Natural killer cell (primary cell): ENCODE measurements at regions not wholly inside any gene's neighbourhood (a gene's known extent, or its start where the extent isn't known, plus 50 kb on each side); places are given as distances from the start of the nearest gene placed in this dataset.

Source experiments
- ATAC-seq, 3 donors: fragments of 150-1000 bp in 2 of 3; fragments of 200-7000 bp in 1 of 3; cut with Tn5 transposase; 1 replicate in 1 of 3; 2 replicates in 2 of 3; pipeline ENCODE4 v1.10.0; 2021; ENCODE audit warnings: mild to moderate bottlenecking in 2 of 3, moderate library complexity in 2 of 3
- DNase-seq, 2 donors: peaks; one replicate each; pipeline versions ENCODE4 v3.0.0 to v3.0.0-alpha.2; 2013 to 2021; ENCODE audit warnings: mixed read lengths in 1 of 2
- H3K27ac ChIP-seq: one replicate; pipeline ENCODE4 v1.5.1; 2013; ENCODE audit warnings: mild to moderate bottlenecking, low read length
- H3K27me3 ChIP-seq: one replicate; pipeline ENCODE4 v1.6.1; 2013; ENCODE audit warnings: low read length; ENCODE audit not compliant: control insufficient read depth, insufficient read depth
- H3K36me3 ChIP-seq: one replicate; pipeline ENCODE4 v1.6.1; 2013; ENCODE audit warnings: low read length; ENCODE audit not compliant: control insufficient read depth, insufficient read depth
- H3K4me1 ChIP-seq: one replicate; pipeline ENCODE4 v1.6.1; 2013; ENCODE audit warnings: low read length; ENCODE audit not compliant: control insufficient read depth, insufficient read depth
- H3K4me3 ChIP-seq: one replicate; pipeline ENCODE4 v1.5.1; 2013; ENCODE audit warnings: low read length
- H3K9me3 ChIP-seq: one replicate; pipeline ENCODE4 v1.6.1; 2013; ENCODE audit warnings: low read length; ENCODE audit not compliant: control insufficient read depth, insufficient read depth
- H3K27ac Mint-ChIP-seq, 2 donors: one replicate each; pipeline ENCODE4 v1.8.0; 2022; ENCODE audit warnings: mild to moderate bottlenecking in 2 of 2, mixed read lengths in 2 of 2, moderate library complexity in 1 of 2
- H3K27me3 Mint-ChIP-seq, 2 donors: one replicate each; pipeline ENCODE4 v1.8.0; 2022; ENCODE audit warnings: low read depth in 2 of 2, mixed read lengths in 2 of 2
- H3K36me3 Mint-ChIP-seq: one replicate; pipeline ENCODE4 v1.8.0; 2022; ENCODE audit warnings: mixed read lengths
- H3K4me1 Mint-ChIP-seq, 2 donors: one replicate each; pipeline ENCODE4 v1.8.0; 2022; ENCODE audit warnings: mixed read lengths in 2 of 2
- H3K4me3 Mint-ChIP-seq: one replicate; pipeline ENCODE4 v1.8.0; 2022; ENCODE audit warnings: mild to moderate bottlenecking, moderate library complexity, mixed read lengths
- H3K9me3 Mint-ChIP-seq, 2 donors: one replicate each; pipeline ENCODE4 v1.8.0; 2022; ENCODE audit warnings: mixed read lengths in 2 of 2
- WGBS: methylation state at CpG from one replicate; pipeline ENCODE4 v1.1.7; 2013; ENCODE audit warnings: missing lambda C conversion rate; ENCODE audit not compliant: insufficient coverage; 5-methylcytosine and 5-hydroxymethylcytosine counted together
- intact Hi-C: fragments of 100-400 bp; cut with micrococcal nuclease; formaldehyde crosslinking; loops from one replicate; pipeline ENCODE4 v1.14.2; 2022
- TF ChIP-seq, protein P1 (sequence below): fragments of 200-600 bp; IDR thresholded peaks from one replicate; pipeline ENCODE4 v1.8.0; 2022; ENCODE audit warnings: antibody characterized with exemption

DNA sequence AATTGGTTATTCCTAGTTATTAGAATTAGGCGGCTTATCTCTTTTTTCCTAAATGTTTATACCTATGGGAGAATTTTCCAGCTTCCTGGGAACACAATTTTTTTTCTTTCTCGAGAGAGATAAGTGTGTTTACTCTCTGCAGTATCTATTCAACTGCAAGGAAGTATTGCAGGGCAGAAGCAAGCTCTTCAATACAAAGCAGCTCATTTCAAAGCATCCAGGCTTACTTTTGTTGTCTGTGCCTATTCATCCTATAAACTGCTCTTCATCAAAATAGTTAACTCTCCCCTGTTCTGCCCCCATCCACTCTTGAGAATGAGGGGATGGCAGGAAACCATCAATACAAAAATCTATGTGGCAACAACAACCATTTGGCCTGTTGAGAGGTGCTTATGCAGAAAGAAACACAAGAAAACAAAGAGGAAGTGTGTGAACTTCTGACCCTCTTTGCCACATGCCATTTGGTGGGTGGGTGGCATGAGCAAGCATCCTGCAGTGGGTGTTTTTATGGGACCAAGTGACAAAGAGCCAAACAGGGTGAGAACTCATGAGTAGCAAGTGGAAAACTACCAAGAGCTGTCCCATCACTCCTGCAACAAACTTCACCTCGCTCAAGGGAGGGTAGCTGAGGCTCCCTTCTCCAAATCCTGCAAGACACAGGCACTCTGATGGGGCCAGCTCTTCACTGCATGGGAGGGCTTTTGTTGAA is 50.6 kb upstream of the MRPS6 start:
- intact Hi-C loops: loop anchor here (1.0 to 5.0 kb wide), 7 partner anchors 14 to 1025 kb away; partner anchors contain the start of gene RUNX1
- Histone ChIP-seq H3K9me3 (peaks cover 4% of the 10 kb centered on the region), H3K4me3 (no peak overlapping the region), H3K36me3 (no peaks in the 10 kb centered on the region), H3K27me3 (no peaks in the 10 kb centered on the region), H3K4me1 (peaks cover 62% of the 10 kb centered on the region), H3K27ac (peak overlapping the region; percentile 73)
- no peaks in the 10 kb centered on the region for H3K27me3 Mint-ChIP-seq
- peak; percentile 49 to 58 (median 53) for ATAC-seq
- peak; percentile 48 to 51 for DNase-seq
- no peaks in the 10 kb centered on the region for H3K36me3 Mint-ChIP-seq
- no peaks in the 10 kb centered on the region for H3K9me3 Mint-ChIP-seq
- TF ChIP-seq, protein P1, sequence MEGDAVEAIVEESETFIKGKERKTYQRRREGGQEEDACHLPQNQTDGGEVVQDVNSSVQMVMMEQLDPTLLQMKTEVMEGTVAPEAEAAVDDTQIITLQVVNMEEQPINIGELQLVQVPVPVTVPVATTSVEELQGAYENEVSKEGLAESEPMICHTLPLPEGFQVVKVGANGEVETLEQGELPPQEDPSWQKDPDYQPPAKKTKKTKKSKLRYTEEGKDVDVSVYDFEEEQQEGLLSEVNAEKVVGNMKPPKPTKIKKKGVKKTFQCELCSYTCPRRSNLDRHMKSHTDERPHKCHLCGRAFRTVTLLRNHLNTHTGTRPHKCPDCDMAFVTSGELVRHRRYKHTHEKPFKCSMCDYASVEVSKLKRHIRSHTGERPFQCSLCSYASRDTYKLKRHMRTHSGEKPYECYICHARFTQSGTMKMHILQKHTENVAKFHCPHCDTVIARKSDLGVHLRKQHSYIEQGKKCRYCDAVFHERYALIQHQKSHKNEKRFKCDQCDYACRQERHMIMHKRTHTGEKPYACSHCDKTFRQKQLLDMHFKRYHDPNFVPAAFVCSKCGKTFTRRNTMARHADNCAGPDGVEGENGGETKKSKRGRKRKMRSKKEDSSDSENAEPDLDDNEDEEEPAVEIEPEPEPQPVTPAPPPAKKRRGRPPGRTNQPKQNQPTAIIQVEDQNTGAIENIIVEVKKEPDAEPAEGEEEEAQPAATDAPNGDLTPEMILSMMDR: no peak
- 11% methylated on average over 2 of the region's 3 CpGs for WGBS
- H3K27ac Mint-ChIP-seq: no peak overlapping the region
- no peak overlapping the region for H3K4me3 Mint-ChIP-seq
- peaks cover 0 to 33% of the 10 kb centered on the region in 2 donors for H3K4me1 Mint-ChIP-seq

DNA sequence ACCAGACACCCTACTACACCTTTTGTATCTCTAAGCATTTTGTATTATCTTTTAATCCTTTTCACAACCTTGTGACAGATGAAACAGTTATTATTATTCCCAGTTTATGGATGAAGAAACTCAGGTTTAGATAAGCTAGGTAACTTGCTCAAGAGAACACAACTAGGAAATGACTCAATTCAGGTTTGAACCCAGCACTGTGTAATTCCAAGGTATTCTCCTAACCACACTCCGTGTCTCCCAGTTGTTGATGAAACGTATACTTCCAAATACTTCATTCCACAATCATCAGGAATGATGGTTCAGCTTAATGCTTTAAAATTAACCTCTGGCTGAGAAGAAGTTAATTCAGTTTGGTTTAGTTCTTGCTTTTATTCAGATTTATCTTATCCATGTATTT is 51.7 kb upstream of the MRPS6 start:
- Mint-ChIP-seq H3K27ac (no peak overlapping the region), H3K36me3 (no peaks in the 10 kb centered on the region), H3K27me3 (no peaks in the 10 kb centered on the region), H3K4me1 (peaks cover 0 to 44% of the 10 kb centered on the region in 2 donors), H3K4me3 (no peak overlapping the region), H3K9me3 (no peaks in the 10 kb centered on the region)
- ATAC-seq (no peak), DNase-seq (no peak)
- peaks cover 4% of the 10 kb centered on the region for H3K9me3 ChIP-seq
- peaks cover 63% of the 10 kb centered on the region for H3K4me1 ChIP-seq
- no peaks in the 10 kb centered on the region for H3K36me3 ChIP-seq
- H3K4me3 ChIP-seq: no peak overlapping the region
- H3K27ac ChIP-seq: peak overlapping the region; percentile 73
- WGBS: 100% methylated on average over 1 of the region's 2 CpGs
- TF ChIP-seq, protein P1: no peak
- intact Hi-C loops: loop anchor here (2.0 to 5.0 kb wide), 6 partner anchors 13 to 1026 kb away; partner anchors contain the start of gene RUNX1
- H3K27me3 ChIP-seq: no peaks in the 10 kb centered on the region

DNA sequence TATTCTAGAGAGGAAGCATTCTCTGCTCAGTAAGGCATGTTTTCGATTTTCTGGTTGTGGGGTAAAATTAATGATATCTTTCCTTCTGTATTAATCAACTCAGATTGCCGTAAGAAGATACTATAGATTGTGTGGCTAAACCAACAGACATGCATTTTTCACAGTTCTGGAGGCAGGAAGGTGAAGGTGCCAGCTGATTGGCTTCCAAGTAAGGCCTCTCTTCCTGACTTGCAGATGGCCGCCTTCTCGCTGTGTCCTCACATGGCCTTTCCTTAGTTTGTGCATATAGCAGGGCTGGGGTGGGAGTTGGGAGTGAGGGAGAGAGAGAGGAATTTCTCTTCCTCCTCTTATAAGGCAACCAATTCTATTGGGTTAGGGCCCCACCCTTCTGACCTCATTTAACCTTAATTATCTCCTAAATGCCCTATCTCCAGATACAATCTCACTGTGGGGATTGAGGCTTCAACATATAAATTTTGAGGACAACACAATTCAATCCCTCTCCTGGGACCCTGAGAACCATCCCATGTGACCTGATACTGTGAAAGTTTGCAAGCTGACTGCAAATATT is 52.3 kb upstream of the MRPS6 start:
- 80% methylated on average over 2 of the region's 4 CpGs for WGBS
- Mint-ChIP-seq H3K4me1 (peaks cover 0 to 45% of the 10 kb centered on the region in 2 donors), H3K27ac (no peak overlapping the region), H3K27me3 (no peaks in the 10 kb centered on the region), H3K9me3 (no peaks in the 10 kb centered on the region), H3K36me3 (no peaks in the 10 kb centered on the region), H3K4me3 (no peak overlapping the region)
- Histone ChIP-seq H3K4me1 (peaks cover 63% of the 10 kb centered on the region), H3K27me3 (no peaks in the 10 kb centered on the region), H3K27ac (peak overlapping the region; percentile 44), H3K36me3 (no peaks in the 10 kb centered on the region), H3K9me3 (peaks cover 4% of the 10 kb centered on the region), H3K4me3 (no peak overlapping the region)
- intact Hi-C loops: loop anchor here (5.0 kb wide), 3 partner anchors 176 to 1026 kb away; partner anchors contain the start of gene RUNX1
- DNase-seq (no peak), ATAC-seq (no peak)
- TF ChIP-seq, protein P1: no peak
